CD4-positive, alpha-beta T cell (primary cell): ENCODE measurements at regions not wholly inside any gene's neighbourhood (a gene's known extent, or its start where the extent isn't known, plus 50 kb on each side); places are given as distances from the start of the nearest gene placed in this dataset.

Experiments used
- ATAC-seq: fragments of 200-7000 bp; cut with Tn5 transposase; one replicate; pipeline ENCODE4 v1.10.0; 2022; ENCODE audit warnings: mild to moderate bottlenecking; ENCODE audit not compliant: poor library complexity
- CTCF ChIA-PET: fragments of 350-600 bp; sonication (Branson Sonifier 250); formaldehyde crosslinking; loops from one replicate; lab custom pipeline; 2021; ENCODE audit warnings: antibody characterized with exemption, inconsistent platforms; lab: Charles Lee
- POLR2A ChIA-PET: fragments of 350-600 bp; sonication (Branson Sonifier 250); formaldehyde crosslinking; loops from one replicate; lab custom pipeline; 2021; ENCODE audit warnings: antibody characterized with exemption, inconsistent platforms; lab: Charles Lee
- DNase-seq, 14 experiments: peaks; one replicate each; pipeline ENCODE4 v3.0.0-alpha.2; 2013 to 2020; ENCODE audit warnings: mixed read lengths in 2 of 14
- H3K27ac ChIP-seq, 2 donors: one replicate each; pipeline versions ENCODE4 v1.5.1 to v1.7.0; 2013; ENCODE audit warnings: low read length in 2 of 2, low read depth in 1 of 2, mild to moderate bottlenecking in 1 of 2
- H3K27me3 ChIP-seq, 2 experiments: 1 replicate in 1 of 2; 2 replicates in 1 of 2; pipeline versions ENCODE4 v1.6.1 to v1.7.0; 2013; ENCODE audit warnings: low read length in 2 of 2, control low read depth in 1 of 2, mild to moderate bottlenecking in 1 of 2, moderate library complexity in 1 of 2; ENCODE audit not compliant: insufficient read depth in 2 of 2, control insufficient read depth in 1 of 2
- H3K36me3 ChIP-seq: one replicate; pipeline ENCODE4 v1.6.1; 2013; ENCODE audit warnings: low read length, control low read depth; ENCODE audit not compliant: insufficient read depth
- H3K4me1 ChIP-seq: one replicate; pipeline ENCODE4 v1.6.1; 2013; ENCODE audit warnings: low read length, control low read depth; ENCODE audit not compliant: insufficient read depth
- H3K4me3 ChIP-seq: one replicate; pipeline ENCODE4 v1.5.1; 2013; ENCODE audit warnings: mild to moderate bottlenecking, low read length, moderate library complexity
- H3K9me3 ChIP-seq, 2 experiments: 1 replicate in 1 of 2; 2 replicates in 1 of 2; pipeline versions ENCODE4 v1.6.1 to v1.7.0; 2013; ENCODE audit warnings: low read length in 2 of 2, mild to moderate bottlenecking in 2 of 2, control low read depth in 1 of 2, moderate library complexity in 1 of 2; ENCODE audit not compliant: control insufficient read depth in 1 of 2, insufficient read depth in 1 of 2
- H3K27ac Mint-ChIP-seq: one replicate; pipeline ENCODE4 v1.8.0; 2020; ENCODE audit warnings: mixed read lengths
- H3K27me3 Mint-ChIP-seq: one replicate; pipeline ENCODE4 v1.8.0; 2021; ENCODE audit warnings: mixed read lengths
- H3K36me3 Mint-ChIP-seq: one replicate; pipeline ENCODE4 v1.8.0; 2021; ENCODE audit warnings: low read depth, mixed read lengths
- H3K4me1 Mint-ChIP-seq: one replicate; pipeline ENCODE4 v1.8.0; 2021; ENCODE audit warnings: low read depth, mixed read lengths
- H3K4me3 Mint-ChIP-seq: one replicate; pipeline ENCODE4 v1.8.0; 2020; ENCODE audit warnings: mild to moderate bottlenecking, mixed read lengths
- H3K9me3 Mint-ChIP-seq: one replicate; pipeline ENCODE4 v1.8.0; 2020; ENCODE audit warnings: mixed read lengths
- CTCF ChIP-seq: fragments of 200-600 bp; IDR thresholded peaks from one replicate; pipeline ENCODE4 v1.8.0; 2022; ENCODE audit warnings: antibody characterized with exemption, mild to moderate bottlenecking
- intact Hi-C, 2 experiments: fragments of 100-400 bp; cut with DNase I in 1 of 2; cut with micrococcal nuclease in 1 of 2; formaldehyde crosslinking; loops; one replicate each; pipeline versions ENCODE4 v1.15.1 to v1.9.0; 2023 to 2025; cut with DNase I, micrococcal nuclease

GRCh38 chr6:45803071-45803470 is 212.6 kb downstream of the CLIC5 start:
- Histone ChIP-seq H3K36me3 (no peaks in the 10 kb centered on the region), H3K27ac (no peak overlapping the region), H3K9me3 (no peaks in the 10 kb centered on the region), H3K4me1 (no peaks in the 10 kb centered on the region), H3K4me3 (no peak overlapping the region), H3K27me3 (no peaks in the 10 kb centered on the region)
- no peak for TF ChIP-seq CTCF
- H3K4me3 Mint-ChIP-seq, result no peak overlapping the region
- no peak for DNase-seq
- peaks cover 6% of the 10 kb centered on the region for H3K4me1 Mint-ChIP-seq
- POLR2A ChIA-PET, result no interaction called here
- intact Hi-C loops, result no loop called here
- no peak overlapping the region for H3K27ac Mint-ChIP-seq
- no peaks in the 10 kb centered on the region for H3K36me3 Mint-ChIP-seq
- no peak for ATAC-seq
- CTCF ChIA-PET, result no interaction called here
- H3K9me3 Mint-ChIP-seq, result no peaks in the 10 kb centered on the region
- H3K27me3 Mint-ChIP-seq, result no peaks in the 10 kb centered on the region

- no peak overlapping the region for H3K27ac ChIP-seq
- no peaks in the 10 kb centered on the region for H3K9me3 Mint-ChIP-seq
- ChIA-PET POLR2A (no interaction called here), CTCF (no interaction called here)
- no peaks in the 10 kb centered on the region for H3K27me3 ChIP-seq
- no peaks in the 10 kb centered on the region for H3K4me1 ChIP-seq
- ATAC-seq (no peak), DNase-seq (no peak)
- intact Hi-C loops, result no loop called here
- H3K9me3 ChIP-seq, result no peaks in the 10 kb centered on the region
- H3K4me1 Mint-ChIP-seq, result peaks cover 6% of the 10 kb centered on the region
- no peak overlapping the region for H3K27ac Mint-ChIP-seq
- H3K27me3 Mint-ChIP-seq, result no peaks in the 10 kb centered on the region
- TF ChIP-seq CTCF, result no peak
- H3K4me3 Mint-ChIP-seq, result no peak overlapping the region
- no peaks in the 10 kb centered on the region for H3K36me3 Mint-ChIP-seq
- H3K4me3 ChIP-seq, result no peak overlapping the region
- no peaks in the 10 kb centered on the region for H3K36me3 ChIP-seq
Measured at GRCh38 chr6:45801471-45802289, 214.0 kb downstream of the CLIC5 start.

GRCh38 chr6:45800911-45801310 is 214.7 kb downstream of the CLIC5 start:
- H3K27me3 ChIP-seq, result no peaks in the 10 kb centered on the region
- no peak overlapping the region for H3K27ac Mint-ChIP-seq
- no peaks in the 10 kb centered on the region for H3K9me3 Mint-ChIP-seq
- peaks cover 6% of the 10 kb centered on the region for H3K4me1 Mint-ChIP-seq
- TF ChIP-seq CTCF, result no peak
- ChIA-PET CTCF (no interaction called here), POLR2A (no interaction called here)
- H3K4me3 ChIP-seq, result no peak overlapping the region
- no peak overlapping the region for H3K4me3 Mint-ChIP-seq
- ATAC-seq (no peak), DNase-seq (no peak)
- H3K9me3 ChIP-seq, result no peaks in the 10 kb centered on the region
- H3K27ac ChIP-seq, result no peak overlapping the region
- no peaks in the 10 kb centered on the region for H3K36me3 ChIP-seq
- H3K27me3 Mint-ChIP-seq, result no peaks in the 10 kb centered on the region
- H3K4me1 ChIP-seq, result no peaks in the 10 kb centered on the region
- intact Hi-C loops, result no loop called here
- H3K36me3 Mint-ChIP-seq, result no peaks in the 10 kb centered on the region
